ENCODE measurements at regions not wholly inside any gene's neighbourhood (a gene's known extent, or its start where the extent isn't known, plus 50 kb on each side); places are given as distances from the start of the nearest gene placed in this dataset.

- H3K27me3 ChIP-seq (ENCODE audit: control insufficient read depth, insufficient read depth, low read length), result no peaks in the 10 kb centered on the region
- DNase-seq (ENCODE audit: low read depth), result no peak
- no peaks in the 10 kb centered on the region for H3K36me3 ChIP-seq (ENCODE audit: control insufficient read depth, insufficient read depth, low read length)
- no peak overlapping the region for H3K4me3 ChIP-seq (ENCODE audit: low read depth, low read length)
- no peak for TF ChIP-seq CTCF (IDR thresholded peaks at IDR 0.05; ENCODE audit: insufficient read depth, low read length, poor library complexity, severe bottlenecking)
Measured at GRCh38 chr20:11371831-11372230, 545.9 kb upstream of the BTBD3 start.

- no peak for DNase-seq (ENCODE audit: low read depth)
- Histone ChIP-seq H3K27me3 (ENCODE audit: control insufficient read depth, insufficient read depth, low read length) (no peaks in the 10 kb centered on the region), H3K4me3 (ENCODE audit: low read depth, low read length) (no peak overlapping the region), H3K36me3 (ENCODE audit: control insufficient read depth, insufficient read depth, low read length) (no peaks in the 10 kb centered on the region)
- TF ChIP-seq CTCF (IDR thresholded peaks at IDR 0.05; ENCODE audit: insufficient read depth, low read length, poor library complexity, severe bottlenecking), result no peak
Measured at GRCh38 chr20:11372876-11373790, 544.6 kb upstream of the BTBD3 start.

GRCh38 chr20:11375335-11375734 is 542.4 kb upstream of the BTBD3 start:
- no peak for TF ChIP-seq CTCF (IDR thresholded peaks at IDR 0.05; ENCODE audit: insufficient read depth, low read length, poor library complexity, severe bottlenecking)
- Histone ChIP-seq H3K4me3 (ENCODE audit: low read depth, low read length) (no peak overlapping the region), H3K27me3 (ENCODE audit: control insufficient read depth, insufficient read depth, low read length) (no peaks in the 10 kb centered on the region), H3K36me3 (ENCODE audit: control insufficient read depth, insufficient read depth, low read length) (no peaks in the 10 kb centered on the region)
- no peak for DNase-seq (ENCODE audit: low read depth)

- Histone ChIP-seq H3K4me3 (ENCODE audit: low read depth, low read length) (no peak overlapping the region), H3K36me3 (ENCODE audit: control insufficient read depth, insufficient read depth, low read length) (no peaks in the 10 kb centered on the region), H3K27me3 (ENCODE audit: control insufficient read depth, insufficient read depth, low read length) (no peaks in the 10 kb centered on the region)
- no peak for TF ChIP-seq CTCF (IDR thresholded peaks at IDR 0.05; ENCODE audit: insufficient read depth, low read length, poor library complexity, severe bottlenecking)
- DNase-seq (ENCODE audit: low read depth), result no peak
Measured at GRCh38 chr20:11375966-11376365, 541.7 kb upstream of the BTBD3 start.

- no peak for TF ChIP-seq CTCF (IDR thresholded peaks at IDR 0.05; ENCODE audit: insufficient read depth, low read length, poor library complexity, severe bottlenecking)
- H3K36me3 ChIP-seq (ENCODE audit: control insufficient read depth, insufficient read depth, low read length), result no peaks in the 10 kb centered on the region
- H3K4me3 ChIP-seq (ENCODE audit: low read depth, low read length), result no peak overlapping the region
- no peaks in the 10 kb centered on the region for H3K27me3 ChIP-seq (ENCODE audit: control insufficient read depth, insufficient read depth, low read length)
- no peak for DNase-seq (ENCODE audit: low read depth)
Measured at GRCh38 chr20:11376420-11376819, 541.3 kb upstream of the BTBD3 start.

- peak; percentile 52 for DNase-seq (ENCODE audit: low read depth)
- no peaks in the 10 kb centered on the region for H3K27me3 ChIP-seq (ENCODE audit: control insufficient read depth, insufficient read depth, low read length)
- H3K4me3 ChIP-seq (ENCODE audit: low read depth, low read length), result no peak overlapping the region
- no peaks in the 10 kb centered on the region for H3K36me3 ChIP-seq (ENCODE audit: control insufficient read depth, insufficient read depth, low read length)
- no peak for TF ChIP-seq CTCF (IDR thresholded peaks at IDR 0.05; ENCODE audit: insufficient read depth, low read length, poor library complexity, severe bottlenecking)
Measured at GRCh38 chr20:11376998-11377397, 540.7 kb upstream of the BTBD3 start.
